ENCODE measurements at regions not wholly inside any gene's neighbourhood (a gene's known extent, or its start where the extent isn't known, plus 50 kb on each side); places are given as distances from the start of the nearest gene placed in this dataset.

DNA sequence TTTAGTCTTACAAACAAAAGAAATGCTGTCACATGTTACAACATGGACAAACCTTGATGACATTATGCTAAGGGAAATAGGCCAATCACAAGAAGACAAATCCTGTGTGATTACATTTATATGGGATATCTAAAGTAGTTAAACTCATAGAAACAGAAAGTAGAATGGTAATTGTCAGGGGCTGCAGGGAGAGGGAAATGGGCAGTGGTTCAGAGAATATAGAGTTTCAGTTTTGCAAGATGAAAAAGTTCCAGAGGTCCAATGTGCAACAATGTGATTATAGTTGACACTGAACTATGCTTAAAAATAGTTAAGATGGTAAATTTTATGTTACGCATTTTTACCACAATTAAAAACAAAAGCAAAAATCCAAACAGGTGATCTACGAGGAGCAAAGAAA, 265.5 kb downstream of the NDUFS4 start:
- no peak for DNase-seq (ENCODE audit: low spot score)

DNA sequence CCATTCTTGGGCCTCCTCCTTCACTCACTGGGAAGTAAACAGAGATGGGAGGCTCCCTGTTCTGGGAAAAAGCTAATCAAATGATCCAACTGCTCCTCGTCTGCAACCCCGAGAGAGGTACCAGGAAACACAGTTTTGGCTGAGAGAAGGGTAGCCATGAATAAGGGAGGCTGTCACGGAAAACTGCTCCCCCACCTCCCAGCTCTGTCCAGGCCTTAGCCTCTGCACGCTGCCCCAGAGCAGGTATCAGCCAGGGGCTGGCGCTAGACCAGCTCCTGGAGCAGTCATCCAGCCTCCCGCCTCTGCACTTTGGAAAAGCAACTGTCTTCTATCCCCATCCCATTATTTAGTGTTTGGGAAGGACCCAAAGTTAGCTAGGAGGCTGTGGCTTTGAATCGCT, 266.1 kb downstream of the NDUFS4 start:
- DNase-seq (ENCODE audit: low spot score), result no peak

- no peak for DNase-seq (ENCODE audit: low spot score)
Measured at GRCh38 chr5:53827211-53827651, 266.8 kb downstream of the NDUFS4 start.

DNA sequence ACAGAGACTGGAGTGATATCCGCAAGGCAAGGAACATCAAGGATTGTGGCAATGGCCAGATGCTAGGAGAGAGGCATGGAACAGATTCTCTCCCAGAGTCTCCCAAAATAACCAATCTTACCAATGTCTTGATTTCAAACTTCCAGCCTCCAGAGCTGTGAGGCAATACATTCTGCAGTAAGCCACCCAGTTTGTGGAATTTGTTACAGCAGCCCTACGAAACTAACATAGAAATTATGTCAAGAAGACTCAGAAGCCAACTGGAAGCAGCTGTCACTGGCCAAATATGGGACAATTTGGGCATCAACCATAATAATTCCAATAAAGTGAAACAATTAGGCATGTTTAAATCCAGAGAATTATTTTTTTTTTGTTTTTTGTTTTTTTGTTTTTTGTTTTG, 271.1 kb downstream of the NDUFS4 start:
- DNase-seq (ENCODE audit: low spot score), result no peak

All from hepatic stellate cell (primary cell).